Endodermal cell (in vitro differentiated cells): ENCODE measurements at regions not wholly inside any gene's neighbourhood (a gene's known extent, or its start where the extent isn't known, plus 50 kb on each side); places are given as distances from the start of the nearest gene placed in this dataset.

Source experiments
- DNase-seq: peaks from one replicate; pipeline ENCODE4 v3.0.0-alpha.2; 2017
- H3K27ac ChIP-seq: 2 replicates; pipeline ENCODE4 v1.5.1; 2013; ENCODE audit warnings: mild to moderate bottlenecking, low read depth, low read length, moderate library complexity
- H3K27me3 ChIP-seq: 2 replicates; pipeline ENCODE4 v1.6.1; 2013; ENCODE audit warnings: mild to moderate bottlenecking, low read length, moderate library complexity; ENCODE audit not compliant: insufficient read depth, control insufficient read depth, poor library complexity, severe bottlenecking
- H3K36me3 ChIP-seq: 2 replicates; pipeline ENCODE4 v1.7.0; 2013; ENCODE audit warnings: mild to moderate bottlenecking, low read length, moderate library complexity; ENCODE audit not compliant: control insufficient read depth, insufficient read depth
- H3K4me1 ChIP-seq: one replicate; pipeline ENCODE4 v1.7.0; 2013; ENCODE audit warnings: low read length; ENCODE audit not compliant: control insufficient read depth, insufficient read depth
- H3K4me3 ChIP-seq: 2 replicates; pipeline ENCODE4 v1.5.1; 2013; ENCODE audit warnings: mild to moderate bottlenecking, low read length, moderate library complexity
- H3K9ac ChIP-seq: 2 replicates; pipeline ENCODE4 v1.6.1; 2013; ENCODE audit warnings: mild to moderate bottlenecking, low read length, moderate library complexity; ENCODE audit not compliant: poor library complexity, severe bottlenecking; ENCODE audit errors: extremely low read depth
- H3K9me3 ChIP-seq: 2 replicates; pipeline ENCODE4 v1.6.1; 2013; ENCODE audit warnings: mild to moderate bottlenecking, low read length, moderate library complexity; ENCODE audit not compliant: control insufficient read depth
- H3K27ac Mint-ChIP-seq: 2 replicates; pipeline ENCODE4 v1.8.0; 2020; ENCODE audit warnings: mixed read lengths
- H3K27me3 Mint-ChIP-seq: 2 replicates; pipeline ENCODE4 v1.8.0; 2021; ENCODE audit warnings: mild to moderate bottlenecking, mixed read lengths; ENCODE audit not compliant: insufficient read depth
- H3K36me3 Mint-ChIP-seq: 2 replicates; pipeline ENCODE4 v1.8.0; 2020; ENCODE audit warnings: low read depth, mixed read lengths
- H3K4me1 Mint-ChIP-seq: 2 replicates; pipeline ENCODE4 v1.8.0; 2020; ENCODE audit warnings: mixed read lengths
- H3K4me3 Mint-ChIP-seq: 2 replicates; pipeline ENCODE4 v1.8.0; 2020; ENCODE audit warnings: mild to moderate bottlenecking, moderate library complexity, mixed read lengths
- H3K9me3 Mint-ChIP-seq: 2 replicates; pipeline ENCODE4 v1.8.0; 2020; ENCODE audit warnings: mild to moderate bottlenecking, mixed read lengths
- WGBS, 2 experiments: methylation state at CpG; one replicate each; pipeline versions ENCODE4 v1.1.5 to v1.1.7; 2013; ENCODE audit warnings: missing lambda C conversion rate in 2 of 2, mixed read lengths in 1 of 2; ENCODE audit not compliant: insufficient coverage in 1 of 2, insufficient read length in 1 of 2; 5-methylcytosine and 5-hydroxymethylcytosine counted together
- TF ChIP-seq, protein P1 (sequence below): fragments of 200-600 bp; sonication (generic); conservative IDR thresholded peaks from 2 replicates; pipeline ENCODE4 v1.5.0; 2021; ENCODE audit warnings: antibody characterized with exemption, mild to moderate bottlenecking

DNA sequence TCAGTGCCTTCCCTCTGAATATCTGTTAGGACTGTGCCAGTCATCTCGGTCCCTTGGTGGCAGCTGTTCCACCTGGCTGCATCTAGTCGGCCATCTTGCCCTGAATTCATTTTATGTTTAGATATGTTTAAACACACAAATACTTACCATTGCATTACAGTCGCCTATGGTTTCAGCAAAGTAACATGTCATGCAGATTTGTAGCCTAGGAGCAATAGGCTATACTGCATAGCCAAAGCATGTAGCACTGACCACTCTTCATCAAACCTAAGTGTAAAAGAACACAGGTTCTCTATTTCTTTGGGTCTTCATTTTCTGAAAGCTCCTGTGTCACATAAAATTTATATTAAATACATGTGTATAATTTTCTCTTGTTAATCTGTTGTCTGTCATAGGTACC is 118.9 kb upstream of the THSD7A start:
- Histone ChIP-seq H3K9me3 (no peaks in the 10 kb centered on the region), H3K27ac (no peak overlapping the region), H3K4me1 (no peaks in the 10 kb centered on the region), H3K36me3 (no peaks in the 10 kb centered on the region), H3K9ac (no peak overlapping the region), H3K27me3 (no peaks in the 10 kb centered on the region), H3K4me3 (no peak overlapping the region)
- Mint-ChIP-seq H3K36me3 (no peaks in the 10 kb centered on the region), H3K4me1 (no peaks in the 10 kb centered on the region), H3K9me3 (no peaks in the 10 kb centered on the region), H3K27ac (no peak overlapping the region), H3K4me3 (no peak overlapping the region), H3K27me3 (no peaks in the 10 kb centered on the region)
- 78% methylated on average over 3 of the region's 3 CpGs; no CpG with 5 or more reads in 1 of the 2 experiments for whole genome bisulfite sequencing, 2 experiments
- TF ChIP-seq, protein P1, sequence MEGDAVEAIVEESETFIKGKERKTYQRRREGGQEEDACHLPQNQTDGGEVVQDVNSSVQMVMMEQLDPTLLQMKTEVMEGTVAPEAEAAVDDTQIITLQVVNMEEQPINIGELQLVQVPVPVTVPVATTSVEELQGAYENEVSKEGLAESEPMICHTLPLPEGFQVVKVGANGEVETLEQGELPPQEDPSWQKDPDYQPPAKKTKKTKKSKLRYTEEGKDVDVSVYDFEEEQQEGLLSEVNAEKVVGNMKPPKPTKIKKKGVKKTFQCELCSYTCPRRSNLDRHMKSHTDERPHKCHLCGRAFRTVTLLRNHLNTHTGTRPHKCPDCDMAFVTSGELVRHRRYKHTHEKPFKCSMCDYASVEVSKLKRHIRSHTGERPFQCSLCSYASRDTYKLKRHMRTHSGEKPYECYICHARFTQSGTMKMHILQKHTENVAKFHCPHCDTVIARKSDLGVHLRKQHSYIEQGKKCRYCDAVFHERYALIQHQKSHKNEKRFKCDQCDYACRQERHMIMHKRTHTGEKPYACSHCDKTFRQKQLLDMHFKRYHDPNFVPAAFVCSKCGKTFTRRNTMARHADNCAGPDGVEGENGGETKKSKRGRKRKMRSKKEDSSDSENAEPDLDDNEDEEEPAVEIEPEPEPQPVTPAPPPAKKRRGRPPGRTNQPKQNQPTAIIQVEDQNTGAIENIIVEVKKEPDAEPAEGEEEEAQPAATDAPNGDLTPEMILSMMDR = no peak
- no peak for DNase-seq

DNA sequence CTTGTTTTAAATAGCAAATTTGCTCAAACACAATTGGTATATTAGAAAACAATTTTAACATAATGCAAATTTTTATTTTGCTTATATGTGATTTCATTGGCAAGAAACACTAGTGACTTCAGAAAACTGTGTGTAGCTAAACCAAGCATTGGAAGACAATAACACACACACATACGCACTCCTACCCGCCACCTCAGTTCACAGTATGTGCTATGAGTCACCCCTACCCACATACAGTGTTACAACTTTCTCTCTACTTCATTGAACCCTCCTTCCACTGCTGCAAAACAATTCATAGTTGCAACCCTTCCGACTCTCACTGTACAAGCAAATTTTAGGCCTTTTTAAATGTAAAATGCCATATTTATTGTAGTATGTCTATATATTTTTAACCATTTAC is 119.9 kb upstream of the THSD7A start:
- no peaks in the 10 kb centered on the region for H3K4me1 ChIP-seq
- Mint-ChIP-seq H3K4me1 (no peaks in the 10 kb centered on the region), H3K4me3 (no peak overlapping the region), H3K36me3 (no peaks in the 10 kb centered on the region), H3K9me3 (no peaks in the 10 kb centered on the region), H3K27me3 (no peaks in the 10 kb centered on the region), H3K27ac (no peak overlapping the region)
- H3K27ac ChIP-seq = no peak overlapping the region
- 80% methylated on average over 1 to 3 of the region's 3 CpGs for WGBS, 2 experiments
- no peaks in the 10 kb centered on the region for H3K36me3 ChIP-seq
- H3K9ac ChIP-seq = no peak overlapping the region
- TF ChIP-seq, protein P1 = no peak
- no peak overlapping the region for H3K4me3 ChIP-seq
- DNase-seq = no peak
- H3K27me3 ChIP-seq = no peaks in the 10 kb centered on the region
- no peaks in the 10 kb centered on the region for H3K9me3 ChIP-seq

DNA sequence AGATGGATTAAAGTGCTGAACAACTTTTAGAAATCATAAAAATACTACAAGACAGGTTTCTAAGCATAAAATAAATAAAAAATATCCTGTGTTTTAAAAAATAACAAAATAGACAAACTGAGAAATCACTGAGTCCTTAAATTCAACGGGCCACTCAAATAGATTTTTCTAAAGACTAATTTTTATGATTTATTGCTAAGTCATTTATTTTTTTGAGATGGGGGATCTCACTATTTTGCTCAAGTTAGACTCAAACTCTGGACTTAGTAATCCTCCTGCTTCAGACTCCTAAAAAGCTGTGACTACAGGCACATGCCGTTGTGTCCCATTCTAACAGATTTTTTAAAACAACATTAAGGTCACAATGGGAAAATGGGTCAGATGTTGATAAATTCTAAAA is 121.0 kb upstream of the THSD7A start:
- H3K27ac ChIP-seq = no peak overlapping the region
- 57% methylated on average over 2 of the region's 2 CpGs; no CpG with 5 or more reads in 1 of the 2 experiments for WGBS, 2 experiments
- H3K36me3 Mint-ChIP-seq = no peaks in the 10 kb centered on the region
- H3K4me3 Mint-ChIP-seq = no peak overlapping the region
- TF ChIP-seq, protein P1 = no peak
- no peaks in the 10 kb centered on the region for H3K9me3 ChIP-seq
- H3K27ac Mint-ChIP-seq = no peak overlapping the region
- H3K9me3 Mint-ChIP-seq = no peaks in the 10 kb centered on the region
- no peaks in the 10 kb centered on the region for H3K4me1 ChIP-seq
- H3K4me3 ChIP-seq = no peak overlapping the region
- no peaks in the 10 kb centered on the region for H3K36me3 ChIP-seq
- no peaks in the 10 kb centered on the region for H3K27me3 ChIP-seq
- no peak overlapping the region for H3K9ac ChIP-seq
- H3K4me1 Mint-ChIP-seq = no peaks in the 10 kb centered on the region
- H3K27me3 Mint-ChIP-seq = no peaks in the 10 kb centered on the region
- DNase-seq = no peak
